ENCODE measurements at regions not wholly inside any gene's neighbourhood (a gene's known extent, or its start where the extent isn't known, plus 50 kb on each side); places are given as distances from the start of the nearest gene placed in this dataset.

- H3K9ac ChIP-seq (ENCODE audit: insufficient read depth in 1 of 2, low read length in 2 of 2): no peak overlapping the region
- peaks cover 0 to 6% (median 2%) of the 10 kb centered on the region in 4 donors for H3K9me3 ChIP-seq (ENCODE audit: control insufficient read depth in 4 of 4, insufficient read depth in 3 of 4, low read length in 3 of 4)
- H3K4me1 ChIP-seq (ENCODE audit: control insufficient read depth in 5 of 5, insufficient read depth in 5 of 5, low read length in 5 of 5): no peaks in the 10 kb centered on the region
- no peak for ATAC-seq (ENCODE audit: insufficient read depth, low FRiP score)
- H3K27me3 ChIP-seq (ENCODE audit: control insufficient read depth in 3 of 3, insufficient read depth in 3 of 3, low read length in 2 of 3): no peaks in the 10 kb centered on the region
- TF ChIP-seq CTCF (IDR thresholded peaks at IDR 0.05; ENCODE audit: control extremely low read depth, extremely low read depth): no peak
- DNase-seq: no peak
- no peak overlapping the region for H3K27ac ChIP-seq (ENCODE audit: low read depth in 1 of 2, low read length in 1 of 2)
- H3K36me3 ChIP-seq (ENCODE audit: control insufficient read depth in 4 of 4, insufficient read depth in 4 of 4, low read length in 4 of 4): no peaks in the 10 kb centered on the region
- H3K4me3 ChIP-seq: no peak overlapping the region
These were observed 57.6 kb upstream of the COG2 start for GRCh38 chr1:230584660-230585059.

- DNase-seq (no peak), ATAC-seq (ENCODE audit: insufficient read depth, low FRiP score) (no peak)
These were observed 60.7 kb upstream of the COG2 start for GRCh38 chr1:230581446-230582079.

GRCh38 chr1:230578616-230579015 lies 63.7 kb upstream of the COG2 start:
- ATAC-seq (ENCODE audit: insufficient read depth, low FRiP score) (no peak), DNase-seq (no peak)
- 83 to 90% methylated on average over 4 of the region's 4 CpGs for WGBS, 2 donors
- H3K36me3 ChIP-seq (ENCODE audit: control insufficient read depth in 4 of 4, insufficient read depth in 4 of 4, low read length in 4 of 4): no peaks in the 10 kb centered on the region
- no peak overlapping the region for H3K27ac ChIP-seq (ENCODE audit: low read depth in 1 of 2, low read length in 1 of 2)
- no peaks in the 10 kb centered on the region for H3K27me3 ChIP-seq (ENCODE audit: control insufficient read depth in 3 of 3, insufficient read depth in 3 of 3, low read length in 2 of 3)
- no peak for TF ChIP-seq CTCF (IDR thresholded peaks at IDR 0.05; ENCODE audit: control extremely low read depth, extremely low read depth)
- no peaks in the 10 kb centered on the region for H3K4me1 ChIP-seq (ENCODE audit: control insufficient read depth in 5 of 5, insufficient read depth in 5 of 5, low read length in 5 of 5)
- no peak overlapping the region for H3K4me3 ChIP-seq
- no peak overlapping the region for H3K9ac ChIP-seq (ENCODE audit: insufficient read depth in 1 of 2, low read length in 2 of 2)
- peaks cover 0 to 8% (median 0%) of the 10 kb centered on the region in 4 donors for H3K9me3 ChIP-seq (ENCODE audit: control insufficient read depth in 4 of 4, insufficient read depth in 3 of 4, low read length in 3 of 4)

More at GRCh38 chr1:230581446-230582079, 60.7 kb upstream of the COG2 start:
- no peaks in the 10 kb centered on the region for H3K27me3 ChIP-seq (ENCODE audit: control insufficient read depth in 3 of 3, insufficient read depth in 3 of 3, low read length in 2 of 3)
- no peak for TF ChIP-seq CTCF (IDR thresholded peaks at IDR 0.05; ENCODE audit: control extremely low read depth, extremely low read depth)
- H3K36me3 ChIP-seq (ENCODE audit: control insufficient read depth in 4 of 4, insufficient read depth in 4 of 4, low read length in 4 of 4): no peaks in the 10 kb centered on the region
- H3K27ac ChIP-seq (ENCODE audit: low read depth in 1 of 2, low read length in 1 of 2): no peak overlapping the region
- no peak overlapping the region for H3K4me3 ChIP-seq
- H3K9ac ChIP-seq (ENCODE audit: insufficient read depth in 1 of 2, low read length in 2 of 2): no peak overlapping the region
- H3K9me3 ChIP-seq (ENCODE audit: control insufficient read depth in 4 of 4, insufficient read depth in 3 of 4, low read length in 3 of 4): peaks cover 0 to 6% (median 2%) of the 10 kb centered on the region in 4 donors
- no peaks in the 10 kb centered on the region for H3K4me1 ChIP-seq (ENCODE audit: control insufficient read depth in 5 of 5, insufficient read depth in 5 of 5, low read length in 5 of 5)
- 83 to 90% methylated on average over 19 of the region's 19 CpGs for WGBS, 2 donors

DNA sequence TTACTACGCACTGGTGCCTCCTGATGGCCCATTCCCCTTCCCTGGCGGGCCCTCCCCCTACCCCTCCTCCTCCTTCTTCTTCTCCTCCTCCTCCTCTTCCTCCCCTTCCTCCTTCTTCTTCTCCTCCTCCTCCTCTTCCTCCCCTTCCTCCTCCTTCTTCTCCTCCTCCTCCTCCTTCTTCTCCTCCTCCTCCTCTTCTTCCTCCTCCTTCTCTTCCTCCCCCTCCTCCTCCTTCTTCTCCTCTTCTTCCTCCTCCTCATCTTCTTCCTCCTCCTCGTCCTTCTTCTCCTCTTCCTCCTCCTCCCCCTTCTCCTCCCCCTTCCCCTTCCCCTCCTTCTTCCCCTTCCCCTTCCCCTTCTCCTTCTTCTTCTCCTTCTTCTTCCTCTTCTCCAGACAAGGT lies 64.7 kb upstream of the COG2 start:
- Histone ChIP-seq H3K9ac (ENCODE audit: insufficient read depth in 1 of 2, low read length in 2 of 2) (no peak overlapping the region), H3K27me3 (ENCODE audit: control insufficient read depth in 3 of 3, insufficient read depth in 3 of 3, low read length in 2 of 3) (no peaks in the 10 kb centered on the region), H3K9me3 (ENCODE audit: control insufficient read depth in 4 of 4, insufficient read depth in 3 of 4, low read length in 3 of 4) (peaks cover 0 to 8% (median 0%) of the 10 kb centered on the region in 4 donors), H3K4me3 (no peak overlapping the region), H3K4me1 (ENCODE audit: control insufficient read depth in 5 of 5, insufficient read depth in 5 of 5, low read length in 5 of 5) (peaks cover 0 to 6% (median 4%) of the 10 kb centered on the region in 5 donors), H3K27ac (ENCODE audit: low read depth in 1 of 2, low read length in 1 of 2) (no peak overlapping the region), H3K36me3 (ENCODE audit: control insufficient read depth in 4 of 4, insufficient read depth in 4 of 4, low read length in 4 of 4) (no peaks in the 10 kb centered on the region)
- ATAC-seq (ENCODE audit: insufficient read depth, low FRiP score) (no peak), DNase-seq (no peak)
- TF ChIP-seq CTCF (IDR thresholded peaks at IDR 0.05; ENCODE audit: control extremely low read depth, extremely low read depth): no peak
- 66 to 70% methylated on average over 3 of the region's 3 CpGs for WGBS, 2 donors
